Neutrophil (primary cell): ENCODE measurements at regions not wholly inside any gene's neighbourhood (a gene's known extent, or its start where the extent isn't known, plus 50 kb on each side); places are given as distances from the start of the nearest gene placed in this dataset.

Experiments
- H3K27ac ChIP-seq: fragments of 200-600 bp; sonication (generic); 2 replicates; pipeline ENCODE4 v1.5.1; 2016; ENCODE audit warnings: mild to moderate bottlenecking, moderate library complexity
- H3K27me3 ChIP-seq: fragments of 200-600 bp; sonication (generic); 2 replicates; pipeline ENCODE4 v1.6.0; 2016; ENCODE audit warnings: mild to moderate bottlenecking
- H3K36me3 ChIP-seq: fragments of 200-600 bp; sonication (generic); 2 replicates; pipeline ENCODE4 v1.5.1; 2017
- H3K4me1 ChIP-seq, 2 experiments: fragments of 200-600 bp in 1 of 2; sonication (generic) in 1 of 2; 1 replicate in 1 of 2; 2 replicates in 1 of 2; pipeline versions ENCODE4 v1.5.1 to v1.6.1; 2013 to 2016; ENCODE audit warnings: low read depth in 1 of 2, low read length in 1 of 2, mild to moderate bottlenecking in 1 of 2, moderate library complexity in 1 of 2; ENCODE audit not compliant: control insufficient read depth in 1 of 2, insufficient read depth in 1 of 2
- H3K4me3 ChIP-seq, 2 experiments: fragments of 200-600 bp in 1 of 2; sonication (generic) in 1 of 2; 1 replicate in 1 of 2; 2 replicates in 1 of 2; pipeline ENCODE4 v1.5.1; 2013 to 2016; ENCODE audit warnings: low read depth in 1 of 2, low read length in 1 of 2, mild to moderate bottlenecking in 1 of 2, moderate library complexity in 1 of 2
- H3K9me3 ChIP-seq: fragments of 200-600 bp; sonication (generic); 2 replicates; pipeline ENCODE4 v1.5.1; 2016
- TF ChIP-seq, protein P1 (sequence below): fragments of 200-600 bp; sonication (generic); IDR thresholded peaks from 2 replicates; pipeline ENCODE4 v1.5.1; 2016; ENCODE audit warnings: antibody characterized with exemption

DNA sequence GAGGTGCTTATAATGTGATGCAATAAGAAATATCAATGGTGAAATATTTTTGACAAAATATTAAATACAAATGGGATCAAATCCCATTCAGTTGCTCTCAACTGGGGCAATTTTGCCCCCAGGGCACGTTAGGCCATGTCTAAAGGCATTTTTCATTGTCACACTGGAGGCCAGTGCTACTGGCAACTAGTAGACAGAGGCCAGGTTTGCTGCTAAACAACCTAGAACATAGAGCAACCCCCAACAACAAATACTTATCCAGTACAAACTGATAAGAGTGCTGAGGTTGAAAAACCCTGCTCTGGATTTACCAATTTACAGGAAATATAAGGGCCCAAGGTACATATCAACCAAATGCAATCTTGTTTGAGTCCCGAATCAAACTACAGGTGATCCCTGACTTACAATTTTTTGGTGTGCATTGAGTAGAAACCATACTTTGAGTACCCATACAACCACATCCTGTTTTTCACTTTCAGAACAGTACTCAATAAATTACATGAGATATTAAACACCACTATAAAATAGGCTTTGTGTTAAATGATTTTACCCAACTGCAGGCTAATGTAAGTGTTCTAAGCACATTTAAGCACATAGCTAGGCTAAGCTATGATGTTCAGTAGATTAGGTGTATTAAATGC is 237.5 kb downstream of the HNRNPD start:
- H3K4me3 ChIP-seq: no peak overlapping the region
- H3K27ac ChIP-seq: no peak overlapping the region
- H3K36me3 ChIP-seq: no peaks in the 10 kb centered on the region
- no peaks in the 10 kb centered on the region for H3K4me1 ChIP-seq
- H3K27me3 ChIP-seq: no peaks in the 10 kb centered on the region
- TF ChIP-seq, protein P1, sequence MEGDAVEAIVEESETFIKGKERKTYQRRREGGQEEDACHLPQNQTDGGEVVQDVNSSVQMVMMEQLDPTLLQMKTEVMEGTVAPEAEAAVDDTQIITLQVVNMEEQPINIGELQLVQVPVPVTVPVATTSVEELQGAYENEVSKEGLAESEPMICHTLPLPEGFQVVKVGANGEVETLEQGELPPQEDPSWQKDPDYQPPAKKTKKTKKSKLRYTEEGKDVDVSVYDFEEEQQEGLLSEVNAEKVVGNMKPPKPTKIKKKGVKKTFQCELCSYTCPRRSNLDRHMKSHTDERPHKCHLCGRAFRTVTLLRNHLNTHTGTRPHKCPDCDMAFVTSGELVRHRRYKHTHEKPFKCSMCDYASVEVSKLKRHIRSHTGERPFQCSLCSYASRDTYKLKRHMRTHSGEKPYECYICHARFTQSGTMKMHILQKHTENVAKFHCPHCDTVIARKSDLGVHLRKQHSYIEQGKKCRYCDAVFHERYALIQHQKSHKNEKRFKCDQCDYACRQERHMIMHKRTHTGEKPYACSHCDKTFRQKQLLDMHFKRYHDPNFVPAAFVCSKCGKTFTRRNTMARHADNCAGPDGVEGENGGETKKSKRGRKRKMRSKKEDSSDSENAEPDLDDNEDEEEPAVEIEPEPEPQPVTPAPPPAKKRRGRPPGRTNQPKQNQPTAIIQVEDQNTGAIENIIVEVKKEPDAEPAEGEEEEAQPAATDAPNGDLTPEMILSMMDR: no peak
- H3K9me3 ChIP-seq: no peaks in the 10 kb centered on the region

DNA sequence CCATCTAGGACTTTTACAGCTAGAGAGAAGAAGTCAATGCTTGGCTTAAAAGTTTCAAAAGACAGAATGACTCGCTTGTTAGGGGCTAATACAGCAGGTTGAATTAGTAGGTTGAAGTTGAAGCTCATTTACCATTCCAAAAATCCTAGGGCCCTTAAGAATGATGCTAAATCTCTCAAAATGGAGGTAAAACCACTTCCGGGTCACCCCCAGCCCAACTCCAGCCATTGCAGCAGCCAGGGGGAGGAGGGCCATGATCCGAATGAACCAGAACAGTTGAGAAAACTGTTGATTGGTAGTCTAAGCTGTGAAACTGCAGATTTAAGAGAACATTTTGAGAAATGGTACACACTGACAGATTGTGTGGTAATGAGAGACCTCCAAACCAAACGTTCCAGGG is 245.4 kb downstream of the HNRNPD start:
- no peaks in the 10 kb centered on the region for H3K36me3 ChIP-seq
- no peaks in the 10 kb centered on the region for H3K9me3 ChIP-seq
- H3K27me3 ChIP-seq: no peaks in the 10 kb centered on the region
- H3K4me1 ChIP-seq: no peaks in the 10 kb centered on the region
- no peak overlapping the region for H3K4me3 ChIP-seq
- TF ChIP-seq, protein P1: no peak
- H3K27ac ChIP-seq: no peak overlapping the region

- no peaks in the 10 kb centered on the region for H3K27me3 ChIP-seq
- H3K27ac ChIP-seq: no peak overlapping the region
- no peaks in the 10 kb centered on the region for H3K4me1 ChIP-seq
- H3K9me3 ChIP-seq: no peaks in the 10 kb centered on the region
- no peaks in the 10 kb centered on the region for H3K36me3 ChIP-seq
- TF ChIP-seq, protein P1: no peak
- H3K4me3 ChIP-seq: no peak overlapping the region
Measured at GRCh38 chr4:82126512-82127040, 247.2 kb downstream of the HNRNPD start.

GRCh38 chr4:82125787-82126297 is 247.9 kb downstream of the HNRNPD start:
- Histone ChIP-seq H3K9me3 (no peaks in the 10 kb centered on the region), H3K36me3 (no peaks in the 10 kb centered on the region), H3K27me3 (no peaks in the 10 kb centered on the region), H3K4me3 (no peak overlapping the region), H3K4me1 (no peaks in the 10 kb centered on the region), H3K27ac (no peak overlapping the region)
- TF ChIP-seq, protein P1: no peak

DNA sequence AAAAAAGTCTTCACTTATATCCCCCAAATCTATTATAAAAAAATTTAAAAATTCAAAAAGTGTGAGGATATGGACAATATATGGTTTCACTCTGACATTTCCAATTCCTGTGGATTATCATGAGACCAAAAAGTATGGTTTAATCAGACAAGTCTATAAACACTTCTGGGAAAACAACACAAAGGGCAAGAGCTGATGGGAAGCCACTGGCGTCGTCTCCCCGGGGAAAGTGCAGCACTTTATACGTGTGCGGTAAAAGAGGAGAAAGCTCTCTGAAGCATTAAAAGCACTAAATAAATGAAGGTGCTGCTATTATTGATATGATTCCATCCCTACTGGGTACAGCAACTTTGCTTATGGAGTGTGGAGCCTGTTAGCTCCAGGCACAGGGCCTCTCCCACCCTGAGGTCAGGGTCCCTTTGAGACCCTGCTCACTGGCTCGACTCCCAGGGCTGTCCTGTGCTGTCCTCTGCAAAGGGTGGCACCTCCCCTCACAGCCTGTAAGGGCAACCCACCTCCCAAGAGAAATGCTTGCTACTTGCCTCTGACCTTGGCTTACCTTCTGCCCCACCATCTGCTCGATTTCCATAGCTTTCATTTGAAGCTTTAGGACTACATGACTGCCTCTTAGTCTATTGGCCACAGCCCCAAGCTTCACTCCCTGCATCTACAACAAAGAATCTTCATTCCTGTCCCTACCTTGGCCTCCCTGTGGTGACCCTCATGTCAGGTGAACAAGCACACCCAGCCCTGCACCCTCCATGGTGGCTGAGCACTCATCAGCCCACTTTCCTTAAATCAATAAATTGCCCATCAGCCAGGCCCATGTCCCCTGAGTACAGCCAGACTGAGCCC is 248.6 kb downstream of the HNRNPD start:
- Histone ChIP-seq H3K4me1 (no peaks in the 10 kb centered on the region), H3K27me3 (no peaks in the 10 kb centered on the region), H3K27ac (no peak overlapping the region), H3K36me3 (no peaks in the 10 kb centered on the region), H3K4me3 (no peak overlapping the region), H3K9me3 (no peaks in the 10 kb centered on the region)
- TF ChIP-seq, protein P1: no peak
